K562 (cell line): ENCODE measurements at regions not wholly inside any gene's neighbourhood (a gene's known extent, or its start where the extent isn't known, plus 50 kb on each side); places are given as distances from the start of the nearest gene placed in this dataset.

Source experiments
- ATAC-seq: fragments of 200-7000 bp; cut with Tn5 transposase; 3 replicates; pipeline ENCODE4 v1.9.1; 2020; ENCODE audit warnings: moderate library complexity
- BruUV-seq: library from RNA; stranded (reverse); fragments of 400-500 nt; replicated peaks from 2 replicates; lab custom pipeline; 2021; lab: Mats Ljungman, UMichigan
- CTCF ChIA-PET: fragments of 300-600 bp; formaldehyde crosslinking; extraction: SDS; loops from one replicate; lab custom pipeline; 2021; ENCODE audit warnings: low intra/inter-chr PET ratio; lab: Yijun Ruan, JAX
- POLR2A ChIA-PET: fragments of 300-600, 350-650 bp; sonication (Branson Sonifier 250); formaldehyde crosslinking; extraction: SDS; loops from one replicate; lab custom pipeline; 2021; ENCODE audit warnings: antibody characterized with exemption, inconsistent platforms; lab: Yijun Ruan, JAX
- DNase-seq, 4 experiments: peaks; one replicate each; pipeline versions ENCODE4 v3.0.0 to v3.0.0-alpha.2; 2011 to 2018; ENCODE audit warnings: low spot score in 3 of 4, mixed read lengths in 3 of 4; ENCODE audit errors: extremely low read depth in 1 of 4
- FAIRE-seq: peaks from 2 replicates; lab custom pipeline; 2011; peaks lifted over from hg19 to GRCh38; lab: Jason Lieb, UNC
- H2AFZ ChIP-seq: 2 replicates; pipeline ENCODE4 v1.6.0; 2011; ENCODE audit warnings: low read depth, low read length, control low read depth, inconsistent platforms
- H3K27ac ChIP-seq: fragments of 200-600 bp; 3 replicates; pipeline ENCODE4 v1.8.0; 2011; ENCODE audit warnings: low read depth, mild to moderate bottlenecking, control low read depth, inconsistent platforms, low read length, moderate library complexity, mixed read lengths; ENCODE audit errors: extremely low read depth
- H3K27me3 ChIP-seq, 2 experiments: fragments of 300-600 bp in 1 of 2; 2 replicates in 1 of 2; 3 replicates in 1 of 2; pipeline versions ENCODE4 v1.6.0 to v1.8.0; 2011; ENCODE audit warnings: inconsistent platforms in 2 of 2, low read length in 2 of 2, mild to moderate bottlenecking in 1 of 2, mixed read lengths in 1 of 2, moderate library complexity in 1 of 2; ENCODE audit not compliant: control insufficient read depth in 2 of 2, insufficient read depth in 2 of 2
- H3K36me3 ChIP-seq: fragments of 300-600 bp; 3 replicates; pipeline ENCODE4 v1.8.0; 2011; ENCODE audit warnings: mild to moderate bottlenecking, low read length, inconsistent platforms; ENCODE audit not compliant: control insufficient read depth, insufficient read depth
- H3K4me1 ChIP-seq, 2 experiments: fragments of 200-600 bp in 1 of 2; replicated peaks in 1 of 2; 2 replicates in 1 of 2; 3 replicates in 1 of 2; pipeline versions ENCODE4 v1.5.1 to v1.8.0; 2011; ENCODE audit warnings: inconsistent platforms in 2 of 2, low read length in 2 of 2, mild to moderate bottlenecking in 1 of 2, mixed read lengths in 1 of 2, moderate library complexity in 1 of 2; ENCODE audit not compliant: control insufficient read depth in 2 of 2, insufficient read depth in 2 of 2
- H3K4me2 ChIP-seq: 2 replicates; pipeline ENCODE4 v1.6.1; 2011; ENCODE audit warnings: low read length, control low read depth, inconsistent platforms, mixed read lengths; ENCODE audit not compliant: insufficient read depth
- H3K4me3 ChIP-seq: fragments of 200-600 bp; sonication (generic), shearing (Covaris generic); 2 replicates; pipeline ENCODE4 v1.5.1; 2016; ENCODE audit warnings: control low read depth, inconsistent platforms
- H3K79me2 ChIP-seq: fragments of 200-600 bp; 3 replicates; pipeline ENCODE4 v1.8.0; 2011; ENCODE audit warnings: low read length, inconsistent platforms; ENCODE audit not compliant: control insufficient read depth, insufficient read depth
- H3K9ac ChIP-seq, 2 experiments: 2 replicates each; pipeline versions ENCODE4 v1.6.0 to v1.6.1; 2011; ENCODE audit warnings: low read depth in 2 of 2, low read length in 2 of 2, control low read depth in 1 of 2, inconsistent platforms in 1 of 2, mild to moderate bottlenecking in 1 of 2, mixed read lengths in 1 of 2; ENCODE audit not compliant: insufficient read depth in 1 of 2
- H3K9me1 ChIP-seq: one replicate; pipeline ENCODE4 v1.6.0; 2011; ENCODE audit warnings: inconsistent platforms, mild to moderate bottlenecking, low read length, moderate library complexity; ENCODE audit not compliant: control insufficient read depth, insufficient read depth
- H3K9me3 ChIP-seq: replicated peaks from 2 replicates; pipeline ENCODE4 v1.5.1; 2011; ENCODE audit warnings: low read depth, low read length, inconsistent platforms; ENCODE audit not compliant: control insufficient read depth, insufficient read depth
- H4K20me1 ChIP-seq: replicated peaks from 2 replicates; pipeline ENCODE4 v1.6.1; 2011; ENCODE audit warnings: low read length, inconsistent platforms, mixed read lengths; ENCODE audit not compliant: control insufficient read depth, insufficient read depth
- BMI1 ChIP-seq: fragments of 150-350 bp; IDR thresholded peaks from 2 replicates; pipeline ENCODE4 v1.6.1; 2014; ENCODE audit warnings: low read length
- HDAC8 ChIP-seq: fragments of 450-650 bp; IDR thresholded peaks from 2 replicates; pipeline ENCODE4 v1.6.1; 2016; ENCODE audit warnings: mild to moderate bottlenecking, missing genetic modification characterization, moderate library complexity, missing compliant biosample characterization
- MAZ ChIP-seq, 2 experiments: fragments of 450-650 bp in 1 of 2; sonication (generic) in 1 of 2; formaldehyde crosslinking; IDR thresholded peaks in 1 of 2; conservative IDR thresholded peaks in 1 of 2; 2 replicates each; pipeline versions ENCODE4 v1.4.0 to v1.5.0; 2020; ENCODE audit warnings: mild to moderate bottlenecking in 1 of 2, missing genetic modification reagents in 1 of 2
- MTA2 ChIP-seq: fragments of 450-650 bp; IDR thresholded peaks from 2 replicates; pipeline ENCODE4 v1.6.1; 2016; ENCODE audit warnings: low read depth
- RFX1 ChIP-seq: fragments of 450-650 bp; IDR thresholded peaks from 2 replicates; pipeline ENCODE4 v1.6.1; 2016; ENCODE audit warnings: mild to moderate bottlenecking, moderate library complexity
- SREBF1 ChIP-seq: fragments of 150-350 bp; IDR thresholded peaks from 2 replicates; pipeline ENCODE4 v1.6.1; 2014; ENCODE audit warnings: antibody characterized with exemption, low read depth, low read length, borderline replicate concordance
- TRIM28 ChIP-seq: fragments of 450-650 bp; IDR thresholded peaks from 2 replicates; pipeline ENCODE4 v1.6.1; 2017
- ZNF347 ChIP-seq: fragments of 450-650 bp; formaldehyde crosslinking; IDR thresholded peaks from 2 replicates; pipeline ENCODE4 v1.4.0; 2020; ENCODE audit warnings: low read depth, mild to moderate bottlenecking, moderate library complexity
- ZNF668 ChIP-seq: fragments of 250-450 bp; sonication (Bioruptor Pico); IDR thresholded peaks from 2 replicates; pipeline ENCODE4 v1.8.0; 2022; ENCODE audit warnings: mild to moderate bottlenecking, inconsistent platforms
- WGBS: fragments of 100-300 bp; shearing (Covaris generic); methylation state at CpG from one replicate; pipeline ENCODE4 v1.1.6; 2016; ENCODE audit warnings: low coverage, mixed read lengths; ENCODE audit not compliant: insufficient coverage; ENCODE audit errors: missing lambda C conversion rate; 5-methylcytosine and 5-hydroxymethylcytosine counted together
- in situ Hi-C: fragments of 300-500 bp; cut with MboI; formaldehyde crosslinking; loops from 4 replicates; pipeline ENCODE4 v1.15.0; 2018; ENCODE audit warnings: inconsistent platforms, mixed read lengths
- intact Hi-C: fragments of 100-400 bp; cut with micrococcal nuclease; formaldehyde crosslinking; loops from 2 replicates; pipeline ENCODE4 v1.14.2; 2022
- TF ChIP-seq, protein P1 (sequence below): fragments of 250-450 bp; sonication (Bioruptor Pico); IDR thresholded peaks from 2 replicates; pipeline ENCODE4 v1.6.1; 2021; ENCODE audit warnings: mild to moderate bottlenecking

DNA sequence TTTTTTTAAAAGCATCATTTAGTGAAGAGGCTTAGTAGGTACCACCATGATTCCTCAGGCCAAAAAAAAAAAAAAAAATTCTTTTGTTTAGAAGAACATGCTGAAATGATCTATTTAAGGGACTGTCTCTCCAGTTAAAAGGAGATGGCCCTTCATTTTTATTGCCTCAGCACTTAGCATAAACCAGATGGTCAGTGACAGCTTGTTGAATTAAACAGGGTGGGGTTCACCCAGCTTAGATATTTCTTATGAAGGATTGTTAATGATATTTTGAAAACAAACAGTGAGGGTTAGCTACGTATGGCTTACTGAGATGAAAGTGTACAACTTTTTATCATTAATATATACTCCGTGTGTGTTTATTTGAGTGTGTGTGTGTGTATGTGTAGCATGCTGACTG, 203.7 kb downstream of the FAM181B start:
- DNase-seq (no peak), ATAC-seq (no peak), FAIRE-seq (no peak)
- no peaks in the 10 kb centered on the region for H3K4me1 ChIP-seq
- 0% methylated on average over 2 of the region's 2 CpGs for WGBS
- no peak overlapping the region for H3K9ac ChIP-seq
- BruUV-seq: no TSS peak
- no peak overlapping the region for H3K27ac ChIP-seq
- H3K27me3 ChIP-seq: no peaks in the 10 kb centered on the region
- no peaks in the 10 kb centered on the region for H3K9me1 ChIP-seq
- H3K4me2 ChIP-seq: no peak overlapping the region
- no peaks in the 10 kb centered on the region for H4K20me1 ChIP-seq
- H3K9me3 ChIP-seq: no peaks in the 10 kb centered on the region; the same call in 1 of the 2 replicates
- intact Hi-C loops: no loop called here
- in situ Hi-C loops: no loop called here
- POLR2A ChIA-PET: no interaction called here
- H2AFZ ChIP-seq: no peak overlapping the region
- TF ChIP-seq MAZ (CRISPR knock-in tag; conservative IDR thresholded peaks at IDR 0.05 in 1 of 2, IDR thresholded peaks at IDR 0.05 in 1 of 2): no peak
- TF ChIP-seq ZNF347 (CRISPR knock-in tag): no peak
- no peak for TF ChIP-seq TRIM28
- no peak for TF ChIP-seq HDAC8 (tag)
- no peak for TF ChIP-seq SREBF1
- no peak for TF ChIP-seq MTA2
- no peak for TF ChIP-seq BMI1
- no peak for TF ChIP-seq RFX1
- TF ChIP-seq, protein P1, sequence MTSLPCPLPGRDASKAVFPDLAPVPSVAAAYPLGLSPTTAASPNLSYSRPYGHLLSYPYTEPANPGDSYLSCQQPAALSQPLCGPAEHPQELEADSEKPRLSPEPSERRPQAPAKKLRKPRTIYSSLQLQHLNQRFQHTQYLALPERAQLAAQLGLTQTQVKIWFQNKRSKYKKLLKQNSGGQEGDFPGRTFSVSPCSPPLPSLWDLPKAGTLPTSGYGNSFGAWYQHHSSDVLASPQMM (CRISPR knock-in tag): no peak
- no peak for TF ChIP-seq ZNF668 (CRISPR knock-in tag)
- TF ChIP-seq, all 486 proteins: peak for 0
- CTCF ChIA-PET: no interaction called here
- no peaks in the 10 kb centered on the region for H3K36me3 ChIP-seq
- H3K4me3 ChIP-seq: no peak overlapping the region
- no peaks in the 10 kb centered on the region for H3K79me2 ChIP-seq
